ENCODE measurements at regions not wholly inside any gene's neighbourhood (a gene's known extent, or its start where the extent isn't known, plus 50 kb on each side); places are given as distances from the start of the nearest gene placed in this dataset.
"Not testable (repeated sequence)": the region's sequence is repeated elsewhere in the genome, so short reads cannot be mapped to it uniquely, and the experiment has no call there.

DNA sequence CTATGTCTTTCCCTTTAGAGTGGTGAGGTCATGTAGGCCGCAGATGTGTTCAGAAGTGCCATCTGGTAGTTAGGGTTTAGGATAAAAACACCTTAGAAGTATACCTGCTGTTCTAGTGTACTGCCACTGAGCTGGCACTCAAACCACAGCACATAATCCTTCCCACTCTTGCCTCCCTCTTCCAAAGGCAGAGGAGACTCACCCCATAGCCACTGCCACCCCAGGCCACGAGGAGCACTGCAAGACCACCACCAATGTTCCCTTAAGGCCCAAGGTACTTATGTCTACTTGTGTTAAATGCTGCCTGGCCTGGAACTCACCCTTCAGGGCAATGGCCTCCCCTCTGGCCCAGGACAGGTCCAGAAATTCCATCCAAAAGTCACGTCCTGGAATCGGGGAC lies 379.5 kb upstream of the EDIL3 start:
- Histone ChIP-seq H3K9me3 (ENCODE audit: low read depth, low read length) (no peaks in the 10 kb centered on the region), H3K36me3 (ENCODE audit: insufficient read depth, low read length) (no peaks in the 10 kb centered on the region), H3K27ac (no peak overlapping the region), H3K9ac (ENCODE audit: insufficient read length) (no peak overlapping the region), H3K4me3 (no peak overlapping the region)
- no peak for TF ChIP-seq FOXP2 (optimal IDR thresholded peaks at IDR 0.05; ENCODE audit: control extremely low read depth, extremely low read length, insufficient read depth)
- no peak for TF ChIP-seq POLR2AphosphoS5 (IDR thresholded peaks at IDR 0.05; ENCODE audit: borderline replicate concordance, low read depth, low read length)
- TF ChIP-seq EZH2 (IDR thresholded peaks at IDR 0.05): no peak
- no peak for DNase-seq (ENCODE audit: low read depth, low spot score)

DNA sequence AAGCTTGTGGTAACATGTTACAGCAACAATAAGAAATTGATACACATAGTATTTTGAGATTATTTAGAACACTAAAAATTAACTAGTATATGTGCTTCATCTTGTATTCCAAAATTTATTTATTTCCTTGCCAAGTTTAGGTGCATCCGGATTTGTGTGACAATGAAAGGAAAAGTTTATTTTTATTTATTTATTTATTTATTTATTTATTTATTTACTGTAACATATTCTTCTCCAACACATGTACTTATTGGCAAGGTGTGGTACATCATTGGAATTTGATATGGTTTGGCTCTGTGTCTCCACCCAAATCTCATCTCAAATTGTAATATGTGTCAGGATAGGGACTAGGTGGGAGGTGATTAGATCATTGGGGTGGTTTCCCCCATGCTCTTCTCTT lies 373.3 kb upstream of the EDIL3 start:
- TF ChIP-seq POLR2AphosphoS5 (IDR thresholded peaks at IDR 0.05; ENCODE audit: borderline replicate concordance, low read depth, low read length): no peak
- TF ChIP-seq EZH2 (IDR thresholded peaks at IDR 0.05): no peak
- no peak for TF ChIP-seq FOXP2 (optimal IDR thresholded peaks at IDR 0.05; ENCODE audit: control extremely low read depth, extremely low read length, insufficient read depth)
- no peak for DNase-seq (ENCODE audit: low read depth, low spot score)
- Histone ChIP-seq H3K9ac (ENCODE audit: insufficient read length) (no peak overlapping the region), H3K4me3 (no peak overlapping the region), H3K36me3 (ENCODE audit: insufficient read depth, low read length) (no peaks in the 10 kb centered on the region), H3K27ac (no peak overlapping the region), H3K9me3 (ENCODE audit: low read depth, low read length) (no peaks in the 10 kb centered on the region)

DNA sequence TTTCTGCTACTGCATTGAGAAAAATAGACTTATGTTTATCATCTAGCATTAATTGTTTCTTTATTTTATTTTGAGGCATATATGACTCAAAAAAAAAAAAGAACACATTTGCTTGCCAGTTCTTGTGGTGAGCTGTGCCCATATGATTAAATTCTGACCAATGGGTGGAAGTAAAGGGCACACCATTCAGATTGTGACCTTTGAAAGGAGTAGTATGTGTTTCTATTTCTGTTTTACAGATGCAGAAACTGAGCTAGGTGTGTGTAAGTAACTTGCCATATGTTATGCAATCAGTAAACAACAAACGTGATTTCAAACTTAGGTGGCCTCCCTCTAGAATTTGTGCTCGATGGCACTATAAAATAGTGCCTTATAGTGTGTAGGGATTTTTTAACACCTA lies 368.1 kb upstream of the EDIL3 start:
- no peak for DNase-seq (ENCODE audit: low read depth, low spot score)
- Histone ChIP-seq H3K36me3 (ENCODE audit: insufficient read depth, low read length) (no peaks in the 10 kb centered on the region), H3K9me3 (ENCODE audit: low read depth, low read length) (no peaks in the 10 kb centered on the region), H3K27ac (no peak overlapping the region), H3K9ac (ENCODE audit: insufficient read length) (no peak overlapping the region), H3K4me3 (no peak overlapping the region)
- no peak for TF ChIP-seq EZH2 (IDR thresholded peaks at IDR 0.05)
- no peak for TF ChIP-seq FOXP2 (optimal IDR thresholded peaks at IDR 0.05; ENCODE audit: control extremely low read depth, extremely low read length, insufficient read depth)
- no peak for TF ChIP-seq POLR2AphosphoS5 (IDR thresholded peaks at IDR 0.05; ENCODE audit: borderline replicate concordance, low read depth, low read length)

DNA sequence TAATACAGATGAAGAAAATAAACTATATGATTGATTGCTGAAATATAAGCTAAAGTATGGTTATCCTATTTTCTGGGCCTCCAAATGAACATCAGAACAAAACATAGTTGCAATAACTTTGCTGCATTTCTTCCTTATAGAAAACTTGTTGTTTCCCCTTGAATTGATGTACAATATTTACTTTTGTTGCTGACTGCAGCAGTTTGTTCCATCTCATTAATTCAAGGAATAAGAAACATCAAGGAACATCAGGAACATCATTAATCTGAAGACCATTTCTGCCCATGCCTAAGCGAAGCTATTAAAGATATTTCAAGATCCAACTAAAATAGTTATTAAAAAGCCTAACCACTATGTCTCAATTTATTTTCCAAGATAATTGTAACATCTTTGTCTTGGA lies 363.6 kb upstream of the EDIL3 start:
- no peak overlapping the region for H3K27ac ChIP-seq
- no peak for DNase-seq (ENCODE audit: low read depth, low spot score)
- TF ChIP-seq EZH2 (IDR thresholded peaks at IDR 0.05): no peak
- TF ChIP-seq POLR2AphosphoS5 (IDR thresholded peaks at IDR 0.05; ENCODE audit: borderline replicate concordance, low read depth, low read length): no peak
- TF ChIP-seq FOXP2 (optimal IDR thresholded peaks at IDR 0.05; ENCODE audit: control extremely low read depth, extremely low read length, insufficient read depth): no peak
- no peak overlapping the region for H3K4me3 ChIP-seq
- H3K9me3 ChIP-seq (ENCODE audit: low read depth, low read length): no peaks in the 10 kb centered on the region
- no peak overlapping the region for H3K9ac ChIP-seq (ENCODE audit: insufficient read length)
- H3K36me3 ChIP-seq (ENCODE audit: insufficient read depth, low read length): no peaks in the 10 kb centered on the region

DNA sequence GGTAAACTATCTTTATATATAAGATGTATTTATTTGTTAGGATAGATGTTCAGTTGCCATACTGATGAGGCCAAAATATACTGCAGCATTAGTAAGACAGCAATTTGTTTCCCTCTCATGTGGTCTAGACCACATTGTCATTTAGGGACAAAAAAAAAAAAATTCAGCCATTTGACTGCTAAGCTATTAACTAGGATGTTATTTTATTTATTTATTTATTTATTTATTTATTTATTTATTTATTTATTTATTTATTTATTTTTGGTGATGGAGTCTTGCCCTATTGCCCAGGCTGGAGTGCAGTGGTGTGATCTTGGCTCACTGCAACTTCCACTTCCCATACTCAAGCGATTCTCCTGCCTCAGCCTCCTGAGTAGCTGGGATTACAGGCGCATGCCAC lies 361.6 kb upstream of the EDIL3 start:
- H3K9me3 ChIP-seq (ENCODE audit: low read depth, low read length); H3K4me3 ChIP-seq; DNase-seq (ENCODE audit: low read depth, low spot score); H3K27ac ChIP-seq; H3K36me3 ChIP-seq (ENCODE audit: insufficient read depth, low read length); H3K9ac ChIP-seq (ENCODE audit: insufficient read length): not testable (repeated sequence)

DNA sequence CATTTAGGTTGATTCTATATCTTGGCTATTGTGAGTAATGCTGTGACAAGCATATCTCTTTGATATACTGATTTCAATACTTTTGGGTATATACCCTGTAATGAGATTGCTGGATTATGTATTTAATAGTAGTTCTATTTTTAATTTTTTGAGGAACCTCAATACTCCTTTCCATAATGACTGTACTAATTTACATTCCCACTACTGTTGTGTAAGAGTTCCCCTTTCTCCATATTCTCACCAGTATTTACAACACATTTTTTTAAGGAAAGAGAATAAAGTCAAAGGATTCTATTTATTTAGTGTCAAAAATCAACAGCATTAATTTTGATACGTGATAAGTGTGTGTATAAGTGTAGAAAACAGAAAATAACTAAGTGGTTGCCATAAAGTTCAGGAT lies 356.4 kb upstream of the EDIL3 start:
- no peaks in the 10 kb centered on the region for H3K9me3 ChIP-seq (ENCODE audit: low read depth, low read length)
- H3K27ac ChIP-seq: no peak overlapping the region
- H3K4me3 ChIP-seq: no peak overlapping the region
- H3K9ac ChIP-seq (ENCODE audit: insufficient read length): no peak overlapping the region
- H3K36me3 ChIP-seq (ENCODE audit: insufficient read depth, low read length): no peaks in the 10 kb centered on the region
- no peak for DNase-seq (ENCODE audit: low read depth, low spot score)
- TF ChIP-seq EZH2 (IDR thresholded peaks at IDR 0.05) (no peak), FOXP2 (optimal IDR thresholded peaks at IDR 0.05; ENCODE audit: control extremely low read depth, extremely low read length, insufficient read depth) (no peak), POLR2AphosphoS5 (IDR thresholded peaks at IDR 0.05; ENCODE audit: borderline replicate concordance, low read depth, low read length) (no peak)

DNA sequence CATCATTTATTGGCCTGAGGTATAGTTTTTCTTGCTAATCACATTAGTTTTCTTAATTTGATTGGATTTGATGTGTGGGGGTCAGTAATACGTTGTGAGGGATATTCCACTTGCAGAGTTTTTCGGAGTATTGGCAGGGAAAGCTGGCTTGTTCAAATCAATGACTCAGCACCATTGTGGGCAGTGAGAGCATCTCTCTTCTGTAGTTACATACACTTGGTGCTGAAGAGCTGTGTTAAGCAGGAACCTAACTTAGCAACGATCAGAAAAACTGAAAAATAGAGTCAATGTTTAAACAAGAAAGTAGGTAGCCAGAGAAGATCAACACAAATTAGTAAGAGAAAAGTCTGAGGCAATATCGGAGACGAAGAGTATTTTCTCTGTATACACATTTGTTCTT lies 344.6 kb upstream of the EDIL3 start:
- no peak overlapping the region for H3K9ac ChIP-seq (ENCODE audit: insufficient read length)
- no peaks in the 10 kb centered on the region for H3K36me3 ChIP-seq (ENCODE audit: insufficient read depth, low read length)
- TF ChIP-seq FOXP2 (optimal IDR thresholded peaks at IDR 0.05; ENCODE audit: control extremely low read depth, extremely low read length, insufficient read depth) (no peak), EZH2 (IDR thresholded peaks at IDR 0.05) (no peak), POLR2AphosphoS5 (IDR thresholded peaks at IDR 0.05; ENCODE audit: borderline replicate concordance, low read depth, low read length) (no peak)
- no peak overlapping the region for H3K4me3 ChIP-seq
- no peak overlapping the region for H3K27ac ChIP-seq
- no peaks in the 10 kb centered on the region for H3K9me3 ChIP-seq (ENCODE audit: low read depth, low read length)
- DNase-seq (ENCODE audit: low read depth, low spot score): no peak

DNA sequence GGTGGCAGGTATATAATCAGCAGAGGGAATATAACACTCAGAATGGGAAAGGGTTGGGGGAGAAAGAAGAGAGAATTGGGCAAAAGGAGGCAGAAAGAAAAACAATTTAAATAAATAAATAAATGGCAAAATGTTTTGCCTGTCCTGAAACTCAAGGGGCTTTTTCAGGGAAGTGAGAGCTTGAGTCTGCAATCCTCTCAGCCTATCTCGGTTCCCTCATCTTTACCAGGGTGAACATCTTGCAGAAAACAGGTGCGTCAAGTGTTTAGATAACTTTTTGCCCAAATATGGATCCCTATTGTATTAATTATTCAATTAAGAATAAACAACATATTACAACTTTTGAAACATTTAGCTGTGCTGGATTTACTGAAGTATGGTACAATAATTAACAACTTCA lies 343.0 kb upstream of the EDIL3 start:
- H3K36me3 ChIP-seq (ENCODE audit: insufficient read depth, low read length): no peaks in the 10 kb centered on the region
- DNase-seq (ENCODE audit: low read depth, low spot score): no peak
- H3K9me3 ChIP-seq (ENCODE audit: low read depth, low read length): no peaks in the 10 kb centered on the region
- TF ChIP-seq POLR2AphosphoS5 (IDR thresholded peaks at IDR 0.05; ENCODE audit: borderline replicate concordance, low read depth, low read length) (no peak), EZH2 (IDR thresholded peaks at IDR 0.05) (no peak), FOXP2 (optimal IDR thresholded peaks at IDR 0.05; ENCODE audit: control extremely low read depth, extremely low read length, insufficient read depth) (no peak)
- H3K4me3 ChIP-seq: no peak overlapping the region
- H3K9ac ChIP-seq (ENCODE audit: insufficient read length): no peak overlapping the region
- H3K27ac ChIP-seq: no peak overlapping the region

DNA sequence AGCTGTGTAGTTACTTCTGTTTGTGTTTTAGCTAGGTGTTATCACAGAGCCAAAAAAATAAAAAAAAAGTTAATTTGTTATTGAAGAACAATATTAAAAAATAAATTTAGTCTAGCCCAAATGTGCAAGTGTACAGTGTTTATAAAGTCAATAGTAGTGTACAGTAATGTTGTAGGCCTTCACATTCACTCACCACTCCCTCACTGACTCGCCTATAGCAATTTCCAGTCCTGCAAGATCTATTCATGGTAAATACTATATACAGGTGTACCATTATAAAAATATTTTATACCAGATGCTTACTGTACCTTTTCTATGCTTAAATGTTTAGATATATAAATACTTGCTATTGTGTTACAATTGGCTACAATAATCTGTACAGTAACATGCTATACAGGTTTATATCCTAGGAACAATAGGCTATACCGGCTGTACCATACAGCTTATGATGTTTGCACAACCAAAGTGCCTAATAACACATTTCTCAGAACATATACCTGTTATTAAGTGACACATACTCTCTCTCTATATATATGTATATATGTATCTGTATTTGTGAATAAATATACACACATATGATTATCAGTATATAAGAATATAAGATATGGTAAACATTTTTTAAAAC lies 341.4 kb upstream of the EDIL3 start:
- Histone ChIP-seq H3K4me3 (no peak overlapping the region), H3K36me3 (ENCODE audit: insufficient read depth, low read length) (no peaks in the 10 kb centered on the region), H3K27ac (no peak overlapping the region), H3K9me3 (ENCODE audit: low read depth, low read length) (no peaks in the 10 kb centered on the region), H3K9ac (ENCODE audit: insufficient read length) (no peak overlapping the region)
- TF ChIP-seq FOXP2 (optimal IDR thresholded peaks at IDR 0.05; ENCODE audit: control extremely low read depth, extremely low read length, insufficient read depth): no peak
- TF ChIP-seq POLR2AphosphoS5 (IDR thresholded peaks at IDR 0.05; ENCODE audit: borderline replicate concordance, low read depth, low read length): no peak
- TF ChIP-seq EZH2 (IDR thresholded peaks at IDR 0.05): no peak
- DNase-seq (ENCODE audit: low read depth, low spot score): no peak
